ENCODE measurements at regions not wholly inside any gene's neighbourhood (a gene's known extent, or its start where the extent isn't known, plus 50 kb on each side); places are given as distances from the start of the nearest gene placed in this dataset.

DNA sequence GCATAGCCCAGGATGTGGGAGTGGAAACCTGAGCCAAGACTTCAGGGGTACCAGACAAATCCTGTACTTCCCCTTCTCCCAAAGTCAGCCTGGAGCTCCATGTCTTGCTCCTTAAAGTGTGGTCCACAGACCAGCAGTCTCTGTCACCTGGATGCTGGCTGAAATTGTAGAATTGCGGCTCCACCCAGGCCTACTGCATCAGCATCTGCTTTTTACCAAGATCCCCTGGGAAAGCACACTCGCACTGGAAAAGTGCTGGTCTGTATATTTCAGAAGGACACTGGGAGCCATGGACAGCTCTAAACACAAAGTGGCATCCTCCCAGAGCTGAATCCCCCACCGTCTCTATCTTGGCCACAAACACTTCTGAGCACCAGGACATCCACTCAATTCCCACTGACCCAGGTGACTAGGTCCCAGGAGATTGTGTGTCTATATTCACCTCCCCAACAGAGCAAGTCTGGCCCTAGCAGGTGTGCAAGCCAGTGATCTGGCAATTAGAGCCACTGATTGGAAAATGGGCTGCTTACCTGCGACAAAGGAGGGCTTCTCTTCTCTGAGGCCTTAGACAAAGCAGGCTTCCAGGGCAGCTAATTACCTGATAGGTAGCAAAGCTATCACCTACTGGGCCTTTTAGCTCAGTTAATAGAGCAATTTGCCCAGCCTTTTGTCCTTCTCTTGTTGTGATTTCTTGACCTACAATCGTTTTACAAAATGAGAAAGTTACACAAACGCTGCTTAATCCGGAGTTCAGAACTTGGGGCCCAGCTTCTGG lies 443.3 kb downstream of the MN1 start:
- H2BK120ac ChIP-seq (ENCODE audit: low read depth, low read length, poor library complexity, severe bottlenecking) = no peak overlapping the region
- H3K14ac ChIP-seq (ENCODE audit: insufficient read depth, low read length) = no peak overlapping the region
- no peak for TF ChIP-seq CTCF (conservative IDR thresholded peaks at IDR 0.05)
- H3K18ac ChIP-seq (ENCODE audit: insufficient read length, low read depth, low read length) = no peak overlapping the region
- no peak overlapping the region for H3K4ac ChIP-seq (ENCODE audit: low read depth, low read length)
- H3K9ac ChIP-seq (ENCODE audit: extremely low read depth, insufficient read length, low read length) = no peak overlapping the region
- Mint-ChIP-seq H3K36me3 (ENCODE audit: insufficient read depth in 1 of 3, low read depth in 3 of 3) (peaks cover 5 to 22% (median 9%) of the 10 kb centered on the region in 3 experiments; a peak in 5 of 7 replicates), H3K27me3 (ENCODE audit: low read depth) (peaks cover 7% of the 10 kb centered on the region), H3K4me3 (no peak overlapping the region), H3K4me1 (peaks cover 4 to 14% of the 10 kb centered on the region in 2 experiments), H3K27ac (no peak overlapping the region; a peak in 1 of 7 replicates), H3K9me3 (peaks cover 18 to 22% of the 10 kb centered on the region in 2 experiments)
- no peaks in the 10 kb centered on the region for H3K79me2 ChIP-seq (ENCODE audit: insufficient read depth, low read length)
- no peaks in the 10 kb centered on the region for H3K23me2 ChIP-seq (ENCODE audit: insufficient read length, low read depth, low read length, poor library complexity, severe bottlenecking)
- no CpG with 5 or more reads among the region's 7 CpGs for WGBS (ENCODE audit: extremely low coverage, insufficient read length, low lambda C conversion rate)
- H4K91ac ChIP-seq (ENCODE audit: insufficient read length, low read depth, low read length) = no peak overlapping the region
- H3K23ac ChIP-seq (ENCODE audit: insufficient read length, low read depth, low read length) = no peak overlapping the region
- no peaks in the 10 kb centered on the region for H3K79me1 ChIP-seq (ENCODE audit: insufficient read depth, low read depth, low read length, poor library complexity, severe bottlenecking)
- H2BK15ac ChIP-seq (ENCODE audit: low read depth, low read length) = no peak overlapping the region
- no peak for DNase-seq
- H3K27me3 ChIP-seq (ENCODE audit: insufficient read depth, low read length) = no peaks in the 10 kb centered on the region
- H2BK12ac ChIP-seq (ENCODE audit: insufficient read length, low read depth, low read length) = no peak overlapping the region
- H3K4me2 ChIP-seq (ENCODE audit: insufficient read depth, insufficient read length, low read length) = no peak overlapping the region
- no peak overlapping the region for H4K5ac ChIP-seq (ENCODE audit: insufficient read length, low read depth, low read length)
- H2BK5ac ChIP-seq (ENCODE audit: insufficient read length, low read length) = no peak overlapping the region
- H3K56ac ChIP-seq (ENCODE audit: insufficient read length, low read depth, low read length) = no peak overlapping the region
- H3K4me1 ChIP-seq (ENCODE audit: insufficient read depth, low read length) = no peaks in the 10 kb centered on the region
- H3K9me3 ChIP-seq (ENCODE audit: control insufficient read depth, low read depth, low read length) = no peaks in the 10 kb centered on the region
- no peak overlapping the region for H2AFZ ChIP-seq (ENCODE audit: low read length)
- no peak overlapping the region for H3K27ac ChIP-seq (ENCODE audit: insufficient read length, low read depth, low read length)
- no peak overlapping the region for H2AK5ac ChIP-seq (ENCODE audit: insufficient read length, low read length)
- no peak overlapping the region for H2BK20ac ChIP-seq (ENCODE audit: low read depth, low read length, poor library complexity, severe bottlenecking)
- no peak overlapping the region for H4K8ac ChIP-seq (replicated peaks; ENCODE audit: insufficient read length, low read depth, low read length)
- no peak overlapping the region for H3T11ph ChIP-seq (ENCODE audit: low read length)
- H4K20me1 ChIP-seq (ENCODE audit: control insufficient read depth, insufficient read depth, insufficient read length) = no peaks in the 10 kb centered on the region
